SJCRH30 (cell line): ENCODE measurements at regions not wholly inside any gene's neighbourhood (a gene's known extent, or its start where the extent isn't known, plus 50 kb on each side); places are given as distances from the start of the nearest gene placed in this dataset.
"Not testable (repeated sequence)": the region's sequence is repeated elsewhere in the genome, so short reads cannot be mapped to it uniquely, and the experiment has no call there.

ENCODE experiments used
- DNase-seq, 2 experiments: peaks; one replicate each; pipeline ENCODE4 v3.0.0-alpha.2; 2015 to 2020
- H3K27ac ChIP-seq: fragments of 250-450 bp; sonication (Bioruptor Pico); 2 replicates; pipeline ENCODE4 v1.5.1; 2020; ENCODE audit warnings: mild to moderate bottlenecking, moderate library complexity
- H3K27me3 ChIP-seq: fragments of 250-450 bp; sonication (Bioruptor Pico); 2 replicates; pipeline ENCODE4 v1.5.1; 2020; ENCODE audit warnings: mild to moderate bottlenecking, moderate library complexity
- H3K36me3 ChIP-seq: fragments of 250-450 bp; sonication (Bioruptor Pico); 2 replicates; pipeline ENCODE4 v1.5.1; 2020; ENCODE audit warnings: mild to moderate bottlenecking, moderate library complexity
- H3K4me1 ChIP-seq: fragments of 250-450 bp; sonication (Bioruptor Pico); 2 replicates; pipeline ENCODE4 v1.5.1; 2020; ENCODE audit warnings: mild to moderate bottlenecking, moderate library complexity
- H3K4me3 ChIP-seq: fragments of 250-450 bp; sonication (Bioruptor Pico); 2 replicates; pipeline ENCODE4 v1.5.1; 2020; ENCODE audit warnings: mild to moderate bottlenecking, moderate library complexity
- H3K9me3 ChIP-seq: fragments of 250-450 bp; sonication (Bioruptor Pico); replicated peaks from 2 replicates; pipeline ENCODE4 v1.5.1; 2020; ENCODE audit warnings: mild to moderate bottlenecking, moderate library complexity

DNA sequence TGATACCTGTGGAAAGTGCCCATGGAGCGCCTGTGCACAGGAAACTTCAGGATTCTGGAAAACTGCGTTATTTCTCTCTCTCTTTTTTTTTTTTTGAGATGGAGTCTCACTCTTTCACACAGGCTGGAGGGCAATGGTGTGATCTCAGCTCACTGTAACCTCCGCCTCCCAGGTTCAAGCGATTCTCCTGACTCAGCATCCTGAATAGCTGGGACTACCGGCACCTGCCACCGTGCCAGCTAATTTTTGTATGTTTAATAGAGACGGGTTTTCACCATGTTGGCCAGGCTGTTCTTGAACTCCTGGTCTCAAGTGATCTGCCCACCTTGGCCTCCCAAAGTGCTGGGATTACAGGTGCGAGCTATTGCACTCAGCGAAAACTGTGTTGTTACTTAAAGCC is 68.9 kb upstream of the PODXL start:
- Histone ChIP-seq H3K4me1 (peaks cover 97% of the 10 kb centered on the region), H3K27ac (peak overlapping the region; percentile 82)
- not testable (repeated sequence) for H3K9me3 ChIP-seq, H3K27me3 ChIP-seq, DNase-seq, H3K36me3 ChIP-seq, H3K4me3 ChIP-seq

DNA sequence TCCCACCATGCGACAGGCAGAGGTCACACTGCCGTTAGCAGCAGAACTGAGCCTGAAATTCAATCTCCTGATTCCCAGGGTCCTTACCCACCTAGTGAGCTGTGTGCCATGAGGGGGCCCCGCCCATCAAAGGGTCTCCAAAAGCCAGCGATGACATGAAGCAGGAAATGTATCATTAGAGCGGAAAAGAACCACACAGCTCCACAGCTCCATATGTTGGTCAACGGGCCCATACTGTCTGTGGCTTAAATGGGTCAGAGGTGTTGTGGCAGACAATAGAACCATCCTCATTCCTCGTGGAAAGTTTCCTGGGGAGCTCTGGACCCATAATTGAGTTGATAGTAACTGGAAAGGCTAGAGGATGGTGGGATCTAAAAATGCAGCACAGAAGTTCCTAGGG is 68.1 kb upstream of the PODXL start:
- no peak overlapping the region for H3K4me3 ChIP-seq
- no peaks in the 10 kb centered on the region for H3K9me3 ChIP-seq
- H3K36me3 ChIP-seq, result no peaks in the 10 kb centered on the region
- H3K27ac ChIP-seq, result peak overlapping the region; percentile 82; the same call in 1 of the 2 replicates
- H3K27me3 ChIP-seq, result no peaks in the 10 kb centered on the region
- H3K4me1 ChIP-seq, result peaks cover 97% of the 10 kb centered on the region
- DNase-seq, result peak in 1 of 2 experiments; percentile 45

DNA sequence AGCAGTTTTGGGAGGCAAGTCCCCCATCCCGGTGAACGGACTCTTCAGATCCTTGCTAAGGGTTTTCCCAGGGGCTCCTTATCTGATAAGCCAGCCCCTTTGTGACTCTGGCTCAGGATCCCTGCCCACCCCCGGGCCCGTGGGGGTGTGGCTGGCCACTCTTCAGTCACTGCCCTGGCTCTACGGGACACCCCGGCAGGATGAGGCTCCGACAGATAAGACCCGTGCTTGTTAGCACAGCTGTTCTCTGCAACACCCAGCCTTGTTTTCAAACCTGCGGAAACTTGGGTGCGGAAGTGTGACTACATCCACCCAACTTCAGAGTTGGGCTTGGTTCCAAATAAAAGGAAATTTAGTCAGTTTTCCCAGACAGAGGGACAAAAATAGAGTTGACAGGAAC is 66.7 kb upstream of the PODXL start:
- H3K36me3 ChIP-seq, result no peaks in the 10 kb centered on the region
- peak; percentile 98 for DNase-seq
- H3K27ac ChIP-seq, result peak overlapping the region; percentile 82
- no peaks in the 10 kb centered on the region for H3K9me3 ChIP-seq
- H3K4me3 ChIP-seq, result no peak overlapping the region
- H3K27me3 ChIP-seq, result no peaks in the 10 kb centered on the region
- peaks cover 91% of the 10 kb centered on the region for H3K4me1 ChIP-seq

DNA sequence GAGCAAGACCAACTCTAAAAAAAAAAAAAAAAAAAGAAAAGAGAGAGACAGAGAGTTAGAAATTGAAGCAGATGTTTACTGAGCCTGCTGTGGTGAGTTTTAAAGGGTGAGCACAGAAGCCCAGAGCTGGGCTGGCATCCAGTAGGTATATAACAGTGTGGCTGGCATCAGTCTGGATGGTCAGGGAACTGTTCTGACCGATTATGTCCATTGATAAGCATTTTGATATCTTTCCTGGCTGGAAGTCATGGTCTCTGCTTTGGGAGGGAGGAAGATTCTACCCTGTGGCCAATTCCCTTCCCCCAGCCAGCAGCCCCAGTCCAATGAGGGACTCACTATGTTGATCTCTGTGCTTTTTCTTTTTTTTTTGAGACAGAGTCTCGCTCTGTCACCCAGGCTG is 65.2 kb upstream of the PODXL start:
- DNase-seq, result peak in 1 of 2 experiments; percentile 40
- Histone ChIP-seq H3K36me3 (no peaks in the 10 kb centered on the region), H3K27me3 (no peaks in the 10 kb centered on the region), H3K27ac (no peak overlapping the region; the same call in 1 of the 2 replicates), H3K9me3 (no peaks in the 10 kb centered on the region), H3K4me3 (no peak overlapping the region), H3K4me1 (peaks cover 76% of the 10 kb centered on the region)

DNA sequence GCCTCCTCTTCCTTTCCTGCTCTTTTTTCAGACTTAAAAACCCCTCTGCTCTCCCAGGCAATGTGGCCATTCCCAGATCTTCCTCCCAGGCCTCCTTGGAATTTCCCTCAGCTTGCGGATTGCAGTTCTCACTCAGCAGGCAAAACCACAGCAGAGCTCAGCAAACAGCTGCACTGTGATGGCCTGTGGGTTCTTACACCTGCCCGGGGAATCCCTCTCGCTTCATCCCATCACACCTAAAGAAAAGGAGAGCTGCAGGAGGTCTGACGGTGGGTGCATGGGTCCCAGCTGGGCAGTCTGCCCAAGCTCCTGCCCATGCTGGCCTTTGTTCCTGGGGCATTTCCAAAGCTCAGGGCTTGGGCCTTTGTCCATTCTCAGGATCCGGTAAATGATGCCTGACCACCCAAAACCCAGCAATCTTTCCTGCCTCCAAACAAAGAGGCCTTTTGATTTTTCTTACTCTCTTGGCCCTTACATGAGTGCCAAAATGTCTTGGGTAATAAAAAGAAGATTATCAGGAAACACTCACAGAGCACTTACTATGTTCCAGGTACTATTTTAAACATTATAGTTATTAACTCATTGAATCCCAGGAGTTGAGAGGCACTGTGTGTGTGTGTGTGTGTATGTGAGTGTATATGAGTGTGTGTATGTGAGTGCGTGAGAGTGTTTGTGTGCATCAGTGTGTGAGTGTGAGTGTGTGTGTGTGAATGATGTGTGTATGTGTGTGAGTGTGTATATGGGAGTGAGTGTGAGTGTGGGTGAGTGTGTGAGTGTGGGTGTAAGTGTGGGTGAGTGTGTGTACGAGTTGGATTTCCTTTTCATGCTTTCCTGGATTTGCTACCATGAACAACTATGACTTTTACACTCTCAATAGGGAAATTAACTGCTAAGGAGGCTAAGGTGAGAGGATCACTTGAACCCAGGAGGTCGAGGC is 64.5 kb upstream of the PODXL start:
- Histone ChIP-seq H3K4me1 (peaks cover 69% of the 10 kb centered on the region), H3K9me3 (no peaks in the 10 kb centered on the region), H3K27ac (peak overlapping the region; percentile 76), H3K36me3 (no peaks in the 10 kb centered on the region), H3K4me3 (no peak overlapping the region), H3K27me3 (no peaks in the 10 kb centered on the region)
- DNase-seq, result peak; percentile 82 to 89

DNA sequence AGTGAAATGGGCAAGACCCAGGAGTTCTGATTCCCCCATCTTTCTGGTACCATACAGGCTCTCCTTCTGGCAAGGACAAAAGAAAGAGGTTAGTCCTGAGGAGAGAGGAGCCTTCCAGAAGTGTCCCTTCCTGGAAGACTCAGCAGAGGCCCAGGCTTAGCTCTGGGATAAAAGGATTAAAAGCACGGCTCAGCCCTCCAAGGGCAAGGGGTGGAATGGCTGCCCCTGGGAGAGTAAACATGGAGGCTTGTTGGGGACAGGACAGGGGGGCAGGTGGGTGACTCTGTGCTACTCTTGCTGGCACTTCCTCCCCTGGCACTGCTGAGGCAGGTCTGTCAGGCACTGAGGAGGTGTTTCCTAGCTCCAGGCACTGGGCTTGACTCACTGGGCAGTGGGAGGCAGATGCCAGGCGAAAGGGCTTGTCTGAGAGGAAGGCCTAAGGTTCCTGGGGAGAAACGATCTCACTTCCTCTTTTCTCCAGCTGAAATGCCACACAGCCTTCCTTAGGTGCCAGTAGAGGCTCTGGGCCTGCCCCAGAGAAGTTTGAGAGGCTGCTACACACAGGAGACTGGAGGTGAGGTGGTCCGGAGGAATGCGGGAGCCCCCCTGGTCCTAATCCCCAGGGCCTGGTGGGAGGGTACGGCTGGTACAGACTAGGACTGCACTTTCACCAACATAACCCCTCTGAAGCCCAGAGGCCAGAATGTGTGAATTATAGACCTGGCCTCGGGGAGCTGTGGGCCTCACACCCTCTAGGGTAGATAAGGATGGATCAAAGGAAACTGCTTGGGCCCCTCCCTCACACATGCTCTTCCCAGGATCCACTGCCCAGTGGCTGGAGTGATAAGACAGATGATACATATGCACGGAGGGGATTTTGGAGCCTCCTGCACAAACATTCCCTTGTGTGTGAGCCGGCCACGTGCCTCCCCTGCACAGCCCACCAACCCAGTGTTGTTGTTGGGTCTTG is 63.2 kb upstream of the PODXL start:
- peak overlapping the region; percentile 76 for H3K27ac ChIP-seq
- H3K4me3 ChIP-seq, result no peak overlapping the region
- H3K9me3 ChIP-seq, result no peaks in the 10 kb centered on the region
- peak; percentile 68 to 82 for DNase-seq
- H3K4me1 ChIP-seq, result peaks cover 62% of the 10 kb centered on the region
- no peaks in the 10 kb centered on the region for H3K36me3 ChIP-seq
- H3K27me3 ChIP-seq, result no peaks in the 10 kb centered on the region

DNA sequence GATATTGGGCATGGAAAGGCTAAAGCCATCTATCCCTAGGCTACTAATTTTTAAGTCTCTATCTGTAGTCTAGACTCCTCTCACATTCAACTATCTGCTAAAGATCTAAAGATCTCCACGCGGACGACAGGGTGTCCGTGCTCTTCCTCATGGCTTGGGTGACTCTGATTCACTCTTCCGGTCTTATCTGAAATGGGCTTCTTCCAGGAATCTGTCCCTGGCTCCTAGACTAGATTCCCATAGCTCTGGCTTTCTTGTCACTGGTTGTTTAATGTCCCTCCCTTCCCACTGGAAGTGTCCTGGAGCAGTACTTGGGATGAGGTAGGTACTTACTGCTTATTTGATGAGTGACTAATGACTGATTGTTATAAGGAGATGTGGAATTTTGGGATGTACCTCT is 62.0 kb upstream of the PODXL start:
- H3K9me3 ChIP-seq, result no peaks in the 10 kb centered on the region
- H3K27ac ChIP-seq, result no peak overlapping the region
- H3K4me3 ChIP-seq, result no peak overlapping the region
- H3K36me3 ChIP-seq, result no peaks in the 10 kb centered on the region
- no peaks in the 10 kb centered on the region for H3K27me3 ChIP-seq
- no peak for DNase-seq
- peaks cover 50% of the 10 kb centered on the region for H3K4me1 ChIP-seq

DNA sequence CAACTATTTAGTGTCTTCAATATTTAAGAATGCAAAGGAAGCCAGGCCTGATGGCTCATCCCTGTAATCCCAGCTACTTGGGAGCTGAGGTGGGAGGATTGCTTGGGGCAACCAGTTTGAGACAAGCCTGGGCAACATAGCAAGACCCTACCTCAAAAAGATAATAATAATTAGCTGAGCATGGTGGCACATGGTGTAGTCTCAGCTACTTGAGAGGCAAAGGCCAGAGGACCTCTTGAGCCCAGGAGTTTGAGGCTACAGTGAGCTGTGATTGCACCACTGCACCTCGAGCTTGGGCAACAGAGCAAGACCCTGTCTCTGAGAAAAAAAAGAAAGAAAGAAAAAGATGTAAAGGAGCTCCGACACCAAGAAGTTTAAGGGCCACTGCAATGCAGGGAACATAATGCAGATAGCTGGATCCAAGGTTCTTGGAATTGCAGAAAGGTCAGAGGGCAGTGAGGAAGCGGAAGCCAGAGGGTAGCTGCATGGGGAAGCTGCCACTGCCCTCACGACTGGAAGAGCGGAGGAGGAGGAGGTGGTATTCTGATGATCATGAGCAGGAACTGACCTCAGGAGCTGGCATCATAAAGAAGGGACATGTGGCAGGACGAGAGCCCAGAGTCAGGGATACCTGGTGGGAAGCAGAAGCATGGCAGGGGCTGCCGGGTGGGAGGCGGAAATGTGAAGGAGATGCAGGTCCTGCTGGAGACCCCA is 60.2 kb upstream of the PODXL start:
- no peak overlapping the region for H3K27ac ChIP-seq
- no peaks in the 10 kb centered on the region for H3K9me3 ChIP-seq
- DNase-seq, result no peak
- H3K27me3 ChIP-seq, result no peaks in the 10 kb centered on the region
- peaks cover 39% of the 10 kb centered on the region for H3K4me1 ChIP-seq
- no peak overlapping the region for H3K4me3 ChIP-seq
- no peaks in the 10 kb centered on the region for H3K36me3 ChIP-seq

DNA sequence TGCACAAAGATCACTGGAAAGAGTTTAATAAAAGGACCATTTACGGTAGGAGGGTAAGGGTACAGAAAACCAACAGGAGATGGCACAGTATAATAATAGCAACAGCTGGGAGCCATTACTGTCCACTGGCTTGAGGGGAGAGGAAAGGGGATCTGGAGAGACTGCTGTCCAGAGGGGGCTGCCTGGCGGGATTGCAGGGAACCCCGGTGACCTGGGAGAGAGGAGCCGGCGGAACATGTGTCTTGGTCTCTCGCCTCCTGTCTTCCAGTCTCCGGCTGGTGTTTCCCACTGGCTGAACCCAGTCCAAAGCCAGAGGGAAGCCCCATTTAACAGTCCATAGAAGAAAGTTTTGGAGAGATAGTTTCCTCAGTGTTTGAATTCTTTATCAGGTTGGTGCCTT is 57.5 kb upstream of the PODXL start:
- Histone ChIP-seq H3K4me1 (peaks cover 20% of the 10 kb centered on the region), H3K27ac (no peak overlapping the region), H3K36me3 (no peaks in the 10 kb centered on the region), H3K4me3 (no peak overlapping the region), H3K27me3 (no peaks in the 10 kb centered on the region), H3K9me3 (no peaks in the 10 kb centered on the region)
- DNase-seq, result no peak

DNA sequence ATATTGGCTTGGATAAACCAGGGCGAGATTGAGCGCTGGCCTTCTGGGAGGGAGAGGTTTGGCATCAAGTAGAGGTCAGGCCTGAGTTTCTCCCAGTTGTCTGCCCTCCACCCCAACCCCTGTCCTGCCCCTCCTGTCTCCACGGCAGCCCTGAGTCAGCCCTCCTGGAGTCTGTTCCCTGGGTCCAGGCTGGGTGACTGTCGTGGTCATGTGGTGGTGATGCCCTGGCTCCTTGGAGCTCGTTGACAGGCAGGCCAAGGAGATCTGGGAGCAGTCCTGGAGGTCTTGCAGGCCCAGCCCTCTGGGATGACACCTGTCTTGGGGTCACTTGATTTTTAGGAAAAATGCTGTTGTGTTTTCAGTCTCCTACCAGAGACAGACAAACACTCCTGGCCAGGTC is 53.6 kb upstream of the PODXL start:
- H3K9me3 ChIP-seq, result no peaks in the 10 kb centered on the region
- peak in 1 of 2 experiments; percentile 39 for DNase-seq
- H3K27me3 ChIP-seq, result no peaks in the 10 kb centered on the region
- H3K27ac ChIP-seq, result no peak overlapping the region
- no peaks in the 10 kb centered on the region for H3K36me3 ChIP-seq
- no peak overlapping the region for H3K4me3 ChIP-seq
- H3K4me1 ChIP-seq, result peaks cover 50% of the 10 kb centered on the region

DNA sequence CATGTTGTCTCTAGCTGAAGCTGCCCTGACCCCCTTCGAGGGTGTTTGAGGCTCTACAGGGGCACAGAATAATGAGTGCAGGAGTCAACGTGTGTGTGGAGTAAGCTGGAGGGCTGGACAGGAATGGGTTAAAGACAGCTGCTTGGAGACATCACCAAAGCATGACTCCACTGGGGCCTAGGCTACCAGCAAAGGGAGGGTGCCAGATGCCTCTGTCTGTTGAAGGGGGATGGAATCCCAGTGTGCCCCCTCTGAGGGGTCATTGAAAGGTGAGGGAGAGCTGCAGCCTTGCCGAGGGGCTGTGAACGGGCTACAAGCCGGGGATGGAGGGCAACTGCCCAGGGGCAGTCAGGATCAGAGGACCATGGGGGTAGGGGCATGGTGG is 51.7 kb upstream of the PODXL start:
- DNase-seq, result peak; percentile 98 to 100
- Histone ChIP-seq H3K27ac (peak overlapping the region; percentile 95), H3K9me3 (no peaks in the 10 kb centered on the region), H3K36me3 (no peaks in the 10 kb centered on the region), H3K4me1 (peaks cover 67% of the 10 kb centered on the region), H3K4me3 (peak overlapping the region; percentile 14), H3K27me3 (no peaks in the 10 kb centered on the region)

DNA sequence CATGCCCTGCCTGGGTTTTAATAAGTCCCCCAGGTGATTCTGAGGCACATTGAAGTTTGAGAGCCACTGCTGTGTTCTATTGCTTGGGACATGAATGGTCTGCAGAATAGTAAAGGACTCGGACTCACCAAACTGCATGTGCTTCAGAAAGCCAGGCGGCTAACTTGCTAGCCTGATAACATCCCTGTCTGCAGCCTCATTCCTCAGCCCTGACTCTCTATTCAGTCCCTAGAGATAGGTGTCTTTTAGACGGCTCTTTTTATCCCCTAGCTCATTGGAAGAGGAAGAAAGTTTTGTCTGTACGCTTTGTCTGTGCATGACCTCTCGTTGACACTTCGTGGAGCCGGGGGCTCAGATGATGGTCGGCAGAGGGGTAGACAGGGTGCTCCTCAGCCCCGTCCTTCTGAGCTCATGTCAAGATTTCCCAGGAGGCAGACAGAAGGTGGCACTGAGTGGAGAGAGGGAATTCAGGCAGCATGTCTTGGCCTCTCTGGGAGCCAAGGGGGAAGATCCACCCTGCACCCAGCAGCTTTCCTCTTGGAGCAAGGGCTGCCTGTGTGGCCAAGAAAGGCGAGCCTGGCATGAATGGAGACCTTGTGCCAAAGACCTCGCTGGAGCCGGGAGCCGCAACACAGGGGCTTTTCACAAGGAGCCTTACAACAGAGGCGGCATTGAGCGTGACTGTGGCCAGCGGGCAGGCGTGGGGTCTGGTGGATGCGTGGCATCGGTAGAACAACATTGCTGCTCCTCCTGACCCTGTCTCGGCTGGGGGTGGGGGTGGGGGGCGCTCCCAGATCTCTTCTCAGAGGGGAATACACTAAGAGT is 51.1 kb upstream of the PODXL start:
- no peak for DNase-seq
- H3K4me3 ChIP-seq, result peak overlapping the region; percentile 14
- no peaks in the 10 kb centered on the region for H3K27me3 ChIP-seq
- no peaks in the 10 kb centered on the region for H3K9me3 ChIP-seq
- peaks cover 69% of the 10 kb centered on the region for H3K4me1 ChIP-seq
- peak overlapping the region; percentile 95 for H3K27ac ChIP-seq
- H3K36me3 ChIP-seq, result no peaks in the 10 kb centered on the region

DNA sequence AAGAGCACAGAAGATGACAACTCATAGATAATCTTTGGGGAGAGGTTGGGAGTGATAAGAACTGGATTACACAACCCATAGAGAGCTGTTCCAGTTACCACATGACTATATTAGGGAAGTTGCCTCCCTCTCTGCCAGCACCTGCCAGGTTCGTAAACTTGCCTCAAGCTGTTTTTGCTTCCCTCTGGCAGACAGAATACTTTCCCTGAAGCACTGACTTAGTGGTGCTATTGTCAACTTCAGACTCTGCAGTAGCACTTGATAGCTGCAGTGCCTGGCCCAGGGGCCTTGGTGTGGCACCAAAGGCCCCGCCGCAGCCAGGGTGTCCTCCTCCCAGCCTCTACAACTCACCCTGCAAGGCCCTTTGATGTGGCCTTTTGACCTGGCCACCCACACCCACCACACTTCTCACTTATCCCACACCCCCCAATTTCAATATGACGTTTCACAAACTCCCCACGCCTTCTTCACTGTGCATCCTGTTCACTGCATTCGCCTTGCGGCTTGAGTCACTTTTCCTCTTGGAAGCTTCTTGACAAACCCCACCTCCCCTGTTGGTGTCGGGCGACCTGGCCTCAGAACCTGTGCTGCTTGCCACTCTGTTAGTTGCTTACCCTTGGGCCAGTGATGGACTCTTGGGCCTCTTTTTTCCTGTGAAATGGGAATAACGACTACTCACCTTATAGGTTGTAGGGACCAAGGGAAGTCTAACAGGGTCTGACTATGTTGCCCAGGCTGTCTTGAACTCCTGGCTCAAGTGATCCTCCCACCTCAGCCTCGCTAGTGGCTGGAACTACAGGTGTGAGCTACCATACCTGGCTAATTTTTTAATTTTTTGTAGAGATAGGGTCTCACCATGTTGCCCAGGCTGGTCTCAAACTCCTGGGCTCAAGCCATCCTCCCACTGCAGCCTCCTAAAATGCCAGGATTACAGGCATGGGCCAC is 50.2 kb upstream of the PODXL start:
- Histone ChIP-seq H3K27me3 (no peaks in the 10 kb centered on the region), H3K27ac (peak overlapping the region; percentile 95), H3K36me3 (no peaks in the 10 kb centered on the region), H3K4me1 (peaks cover 71% of the 10 kb centered on the region), H3K4me3 (no peak overlapping the region), H3K9me3 (no peaks in the 10 kb centered on the region)
- peak; percentile 53 to 79 for DNase-seq
